K562 (cell line): ENCODE measurements at regions not wholly inside any gene's neighbourhood (a gene's known extent, or its start where the extent isn't known, plus 50 kb on each side); places are given as distances from the start of the nearest gene placed in this dataset.

Experiments
- E2F1 ChIP-seq: sonication (generic); formaldehyde crosslinking; IDR thresholded peaks from 2 replicates; pipeline ENCODE4 v1.8.1; 2023; ENCODE audit warnings: mild to moderate bottlenecking, missing genetic modification reagents, moderate library complexity
- FOXP1 ChIP-seq: sonication (generic); formaldehyde crosslinking; IDR thresholded peaks from 2 replicates; pipeline ENCODE4 v1.8.0; 2022; ENCODE audit warnings: mild to moderate bottlenecking, missing genetic modification reagents
- HCFC1 ChIP-seq: IDR thresholded peaks from 2 replicates; pipeline ENCODE4 v1.6.1; 2012; ENCODE audit warnings: low read depth, low read length, improper control_type of control experiment
- NR2C2 ChIP-seq, 2 experiments: fragments of 200-800 bp in 1 of 2; sonication (Bioruptor generic) in 1 of 2; sonication (generic) in 1 of 2; formaldehyde crosslinking in 1 of 2; IDR thresholded peaks; 2 replicates each; pipeline versions ENCODE4 v1.6.1 to v1.8.0; 2016 to 2022; ENCODE audit warnings: mild to moderate bottlenecking in 1 of 2, missing compliant biosample characterization in 1 of 2, missing genetic modification characterization in 1 of 2, missing genetic modification reagents in 1 of 2
- PRPF4 ChIP-seq: fragments of 200-400 bp; formaldehyde crosslinking; IDR thresholded peaks from one replicate; pipeline ENCODE4 v1.6.1; 2017; ENCODE audit warnings: low read length, low read depth, mild to moderate bottlenecking; ENCODE audit not compliant: insufficient read depth, poor library complexity, severe bottlenecking
- RAD21 ChIP-seq, 2 experiments: fragments of 250-450 bp in 1 of 2; fragments of 450-650 bp in 1 of 2; sonication (Bioruptor Pico) in 1 of 2; formaldehyde crosslinking in 1 of 2; IDR thresholded peaks in 1 of 2; conservative IDR thresholded peaks in 1 of 2; 2 replicates each; pipeline versions ENCODE4 v1.4.0 to v1.8.0; 2020 to 2022; ENCODE audit warnings: mild to moderate bottlenecking in 2 of 2, moderate library complexity in 1 of 2
- SETDB1 ChIP-seq: IDR thresholded peaks from one replicate; pipeline ENCODE4 v1.6.1; 2012; ENCODE audit warnings: low read length, control low read depth, inconsistent platforms
- VEZF1 ChIP-seq: fragments of 200-800 bp; sonication (Bioruptor generic); IDR thresholded peaks from 2 replicates; pipeline ENCODE4 v1.6.1; 2017; ENCODE audit warnings: missing genetic modification characterization, missing compliant biosample characterization
- YY1 ChIP-seq, 3 experiments: IDR thresholded peaks; 2 replicates each; pipeline ENCODE4 v1.6.1; 2011; ENCODE audit warnings: low read length in 2 of 3, mild to moderate bottlenecking in 2 of 3, moderate library complexity in 2 of 3, borderline replicate concordance in 1 of 3, control low read depth in 1 of 3, low read depth in 1 of 3; ENCODE audit not compliant: insufficient read depth in 3 of 3, insufficient replicate concordance in 2 of 3, control insufficient read depth in 1 of 3, insufficient read length in 1 of 3; ENCODE audit errors: extremely low read depth in 1 of 3
- ZHX1 ChIP-seq: fragments of 150-350 bp; conservative IDR thresholded peaks from 2 replicates; pipeline ENCODE4 v1.6.1; 2014; ENCODE audit warnings: low read length
- ZNF609 ChIP-seq: sonication (generic); formaldehyde crosslinking; IDR thresholded peaks from 2 replicates; pipeline ENCODE4 v1.8.1; 2023; ENCODE audit warnings: missing genetic modification reagents, mild to moderate bottlenecking, borderline replicate concordance

- TF ChIP-seq ZHX1 (no peak), RAD21 (CRISPR knock-in tag; conservative IDR thresholded peaks at IDR 0.05 in 1 of 2, IDR thresholded peaks at IDR 0.05 in 1 of 2) (no peak), SETDB1 (no peak), PRPF4 (no peak), VEZF1 (CRISPR knock-in tag) (no peak), ZNF609 (CRISPR knock-in tag) (no peak), NR2C2 (CRISPR knock-in tag; IDR thresholded peaks at IDR 0.05) (no peak), NR2C2 (tag; IDR thresholded peaks at IDR 0.05) (no peak), YY1 (IDR thresholded peaks at IDR 0.05; ENCODE audit: borderline replicate concordance in 1 of 3, control insufficient read depth in 1 of 3, extremely low read depth in 1 of 3, insufficient read depth in 3 of 3, insufficient read length in 1 of 3, insufficient replicate concordance in 2 of 3, low read depth in 1 of 3, low read length in 2 of 3) (no peak), FOXP1 (CRISPR knock-in tag) (no peak), E2F1 (CRISPR knock-in tag) (no peak), HCFC1 (no peak)
Observed at GRCh38 chr11:121907379-121907778, 208.6 kb downstream of the BLID start.
